T-helper 1 cell (primary cell): ENCODE measurements at regions not wholly inside any gene's neighbourhood (a gene's known extent, or its start where the extent isn't known, plus 50 kb on each side); places are given as distances from the start of the nearest gene placed in this dataset.
"Not testable (repeated sequence)": the region's sequence is repeated elsewhere in the genome, so short reads cannot be mapped to it uniquely, and the experiment has no call there.

ENCODE experiments used
- DNase-seq, 5 donors: peaks; one replicate each; pipeline ENCODE4 v3.0.0-alpha.2; 2012 to 2020

DNA sequence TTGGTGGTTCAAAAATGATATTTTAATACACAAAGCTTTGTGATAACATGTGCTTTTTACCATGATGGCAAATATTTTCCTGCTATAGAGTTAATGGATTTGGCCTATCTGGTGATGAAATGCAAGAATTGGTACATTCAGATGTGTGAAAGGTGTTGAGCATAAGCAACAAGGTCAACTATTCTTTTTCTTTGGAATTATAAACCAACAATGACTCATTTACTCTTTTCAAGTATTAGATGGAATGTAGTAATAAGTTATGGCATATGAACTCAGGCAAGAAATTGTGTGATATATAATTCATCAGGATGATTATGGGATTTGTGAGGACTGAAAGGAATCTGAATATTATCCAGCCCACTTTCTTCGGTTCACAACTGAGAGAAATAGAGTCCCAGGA is 471.4 kb downstream of the ETNK1 start:
- no peak for DNase-seq

DNA sequence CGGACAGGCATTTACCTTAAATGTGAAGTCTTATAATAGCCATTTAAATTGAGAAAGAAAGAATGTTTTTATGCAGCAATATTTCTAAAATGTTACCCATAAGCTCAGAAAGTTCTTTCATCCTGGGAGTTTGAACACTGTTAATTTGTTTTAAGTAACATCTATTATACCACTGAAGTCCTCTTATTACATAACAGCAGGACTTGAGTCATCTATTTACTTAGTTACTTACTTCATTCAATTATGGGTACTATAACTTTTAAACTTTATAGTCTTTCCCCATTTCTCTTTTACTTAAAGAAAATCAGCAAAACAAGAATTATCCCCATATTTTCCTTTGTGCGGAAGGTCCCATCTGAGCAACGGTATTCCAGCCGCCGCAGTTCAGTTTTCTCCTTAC is 473.1 kb downstream of the ETNK1 start:
- no peak for DNase-seq

DNA sequence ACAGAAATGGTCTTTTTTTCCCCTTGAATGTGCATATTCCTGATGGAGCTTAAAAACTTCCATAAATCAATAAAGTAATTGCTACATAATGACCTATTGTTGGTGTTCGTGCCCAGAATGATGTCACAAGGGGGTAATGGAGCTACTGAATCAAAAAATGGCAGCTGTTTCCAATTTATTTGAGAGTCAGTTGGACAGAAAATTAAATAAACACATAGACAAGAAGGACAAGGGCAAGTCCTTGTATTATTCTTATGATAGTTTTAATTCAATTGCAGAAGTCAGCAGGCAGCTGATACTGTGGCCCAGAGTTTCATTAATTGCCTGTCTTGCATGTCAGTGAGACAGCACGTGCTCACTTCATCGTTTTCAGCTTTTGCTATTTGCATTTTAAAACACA is 473.5 kb downstream of the ETNK1 start:
- DNase-seq, result no peak

DNA sequence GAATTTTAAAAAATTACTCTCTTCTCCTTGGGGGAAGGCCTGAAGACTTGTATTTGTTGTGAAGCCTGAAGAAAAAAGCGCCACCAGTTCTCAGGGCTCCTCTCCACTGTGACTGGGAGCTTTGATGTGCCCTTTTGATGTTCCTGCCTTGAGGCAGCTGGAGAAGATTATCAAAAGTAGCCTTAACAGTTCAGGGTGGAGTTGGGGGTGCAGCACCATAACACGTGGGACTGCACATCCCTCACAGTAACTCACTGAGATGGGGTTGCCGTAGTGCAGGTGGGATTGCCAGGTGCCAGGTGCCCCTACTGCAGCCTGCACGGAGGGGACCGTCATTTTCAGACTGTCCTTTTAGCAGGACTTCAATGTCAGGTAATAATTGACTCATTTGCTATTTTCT is 474.1 kb downstream of the ETNK1 start:
- no peak for DNase-seq

DNA sequence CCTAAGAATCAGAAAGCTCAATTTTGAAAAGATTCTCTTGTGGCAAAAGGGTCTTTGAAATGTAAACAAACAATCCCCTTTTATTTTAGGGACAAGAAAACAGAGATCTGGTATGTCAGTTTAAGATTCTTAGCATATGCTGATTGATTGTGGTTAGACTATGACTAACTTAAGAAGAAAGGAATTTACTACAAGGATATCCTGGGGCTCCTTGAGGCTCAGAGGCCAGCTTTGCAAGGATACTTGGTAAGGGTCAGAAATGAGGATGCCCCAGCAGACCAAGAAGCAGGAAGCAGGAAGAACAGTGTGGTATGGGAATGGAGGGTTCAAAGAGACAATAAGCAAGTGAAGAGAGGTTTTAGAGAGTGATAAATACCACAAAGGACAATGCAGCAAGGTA is 474.6 kb downstream of the ETNK1 start:
- DNase-seq, result no peak

DNA sequence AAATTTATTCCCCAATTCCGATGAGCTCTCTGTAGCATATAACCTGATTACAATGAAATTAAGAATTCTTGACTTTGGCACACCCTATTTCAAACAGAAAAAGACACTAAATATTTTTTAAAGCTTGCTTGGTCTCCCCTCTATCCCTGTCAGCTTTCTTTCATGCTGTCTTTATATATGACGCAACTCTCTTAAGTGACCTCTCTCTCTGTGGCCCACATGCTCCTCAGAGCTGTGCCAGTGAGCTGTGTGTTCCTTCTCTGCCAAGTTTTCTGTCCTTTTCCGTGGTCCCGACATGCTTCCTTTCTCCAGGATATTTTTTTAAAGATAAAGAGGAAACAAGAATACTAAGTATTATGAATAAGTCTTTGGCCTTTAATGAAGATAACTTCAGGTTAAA is 484.0 kb downstream of the ETNK1 start:
- DNase-seq, result no peak

DNA sequence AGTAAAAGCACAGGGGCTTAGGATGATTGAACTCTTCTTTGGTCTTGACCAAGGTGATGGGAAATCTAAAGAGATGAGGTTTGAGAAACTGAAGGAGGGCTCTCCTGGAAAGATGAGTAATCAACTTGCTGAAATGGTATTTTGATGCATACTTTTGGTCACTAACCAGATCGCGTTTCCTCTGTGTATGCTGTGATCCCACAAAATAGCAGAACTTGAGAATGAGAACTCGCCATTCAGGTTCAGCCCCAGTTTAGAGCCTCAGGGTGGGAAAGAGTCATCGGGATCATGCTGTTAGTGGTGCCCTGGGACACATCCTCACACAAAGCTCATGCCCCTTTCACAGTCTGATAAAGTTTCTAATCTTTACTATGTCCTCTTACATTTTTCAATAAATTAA is 488.8 kb downstream of the ETNK1 start:
- DNase-seq, result no peak

DNA sequence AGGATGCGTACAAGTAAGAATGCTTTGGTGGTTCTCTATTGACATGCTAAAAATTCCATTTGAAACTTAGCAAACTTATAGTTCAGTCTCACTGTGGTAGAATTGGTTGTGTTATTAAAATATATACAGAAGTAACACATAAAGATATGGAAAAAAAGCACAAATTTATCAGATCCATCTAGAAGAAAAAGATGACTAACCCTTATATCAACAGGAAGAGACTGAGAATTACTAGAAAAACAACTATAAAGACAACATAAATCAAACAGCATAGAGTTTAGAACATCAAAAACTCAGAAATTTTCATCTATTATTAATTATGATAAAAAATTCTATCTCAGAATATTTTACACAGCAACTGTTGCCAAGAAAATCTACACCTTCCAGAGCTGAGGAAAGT is 491.0 kb downstream of the ETNK1 start:
- no peak for DNase-seq

DNA sequence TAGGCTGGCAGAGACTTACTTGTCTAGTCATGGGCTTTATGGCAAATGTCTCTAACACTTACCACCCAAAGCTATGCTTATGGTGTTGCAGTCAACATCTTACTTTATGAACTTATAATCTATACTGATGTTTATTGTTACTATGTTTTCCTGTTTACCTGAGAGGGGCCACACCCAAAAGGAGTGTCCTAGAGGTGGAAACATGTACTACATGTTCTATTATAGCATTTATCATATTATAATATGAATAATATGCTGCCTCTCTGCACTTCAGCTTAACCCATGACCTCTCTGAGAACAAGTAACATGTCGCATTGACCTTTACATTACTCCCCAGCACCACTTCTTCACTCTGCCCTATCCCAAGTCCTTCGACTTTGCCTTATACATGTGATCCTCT is 501.8 kb downstream of the ETNK1 start:
- no peak for DNase-seq

DNA sequence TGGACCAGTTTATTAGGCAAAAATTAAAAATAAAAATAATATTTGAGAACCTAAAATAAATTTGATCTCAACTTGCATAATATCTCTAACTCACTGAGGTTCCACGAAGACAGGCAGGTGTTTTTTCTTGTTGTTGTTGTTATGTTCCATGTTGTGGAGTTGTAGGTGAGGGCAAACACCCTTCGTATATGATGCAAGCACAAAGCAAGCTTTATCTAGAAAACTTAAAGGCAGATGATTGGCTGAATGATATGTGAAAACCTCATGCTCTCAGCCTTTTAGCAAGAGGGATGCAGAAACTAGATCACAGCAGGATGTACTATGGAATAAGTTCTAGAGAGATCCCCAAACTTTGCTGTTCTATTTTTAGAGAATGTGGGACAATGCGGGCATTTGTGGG is 502.7 kb downstream of the ETNK1 start:
- DNase-seq, result no peak

DNA sequence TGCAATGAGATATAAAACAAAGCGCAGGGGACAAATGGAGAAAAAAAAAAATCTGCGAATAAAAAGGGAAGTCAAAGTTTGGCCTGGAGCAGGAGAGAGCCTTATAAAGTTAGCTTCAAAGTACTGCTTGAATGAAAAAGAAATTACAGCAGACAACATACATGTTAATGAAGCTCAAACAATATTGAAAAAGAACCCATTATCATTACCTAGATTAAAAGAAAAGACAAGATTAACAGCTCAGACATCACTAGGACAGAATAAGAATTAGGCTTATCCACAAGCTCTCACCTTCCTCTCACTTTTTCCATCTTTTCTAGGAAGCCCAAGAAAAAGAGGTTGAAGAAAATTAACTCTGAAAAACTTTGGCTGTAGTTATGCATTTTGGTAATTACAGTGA is 503.5 kb downstream of the ETNK1 start:
- no peak for DNase-seq

DNA sequence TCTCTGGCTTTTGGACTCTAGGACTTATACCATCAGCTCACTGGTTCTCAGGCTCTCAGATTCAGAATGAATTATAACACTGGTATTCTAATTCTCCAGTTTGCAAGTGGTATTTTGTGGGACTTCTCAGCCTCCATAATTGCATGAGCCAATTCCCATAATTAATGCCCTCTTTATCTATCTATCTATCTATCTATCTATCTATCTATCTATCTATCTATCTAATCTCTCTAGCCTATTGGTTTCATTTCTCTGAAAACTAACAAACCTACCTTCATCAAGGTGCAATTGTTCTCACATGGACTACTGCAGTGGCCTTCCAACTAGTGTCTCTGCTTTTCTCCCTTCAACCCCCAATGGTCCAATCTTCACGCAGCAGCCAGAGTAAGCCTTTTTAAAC is 507.4 kb downstream of the ETNK1 start:
- no peak for DNase-seq

DNA sequence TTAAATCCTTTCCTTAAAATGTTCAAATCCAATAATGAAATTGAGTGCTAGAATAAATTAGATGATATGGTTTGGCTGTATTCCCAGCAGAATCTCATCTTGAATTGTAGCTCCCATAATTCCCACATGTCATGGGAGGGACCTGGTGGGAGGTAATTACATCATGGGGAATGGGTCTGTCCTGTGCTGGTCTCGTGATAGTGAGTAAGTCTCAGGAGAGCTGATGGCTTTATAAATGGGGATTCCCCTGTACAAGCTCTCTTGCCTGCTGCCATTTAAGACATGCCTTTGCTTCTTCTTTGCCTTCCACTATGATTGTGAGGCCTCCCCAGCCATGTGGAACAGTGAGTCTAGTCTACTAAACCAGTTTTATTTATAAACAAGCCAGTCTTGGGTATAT is 508.5 kb downstream of the ETNK1 start:
- no peak for DNase-seq

DNA sequence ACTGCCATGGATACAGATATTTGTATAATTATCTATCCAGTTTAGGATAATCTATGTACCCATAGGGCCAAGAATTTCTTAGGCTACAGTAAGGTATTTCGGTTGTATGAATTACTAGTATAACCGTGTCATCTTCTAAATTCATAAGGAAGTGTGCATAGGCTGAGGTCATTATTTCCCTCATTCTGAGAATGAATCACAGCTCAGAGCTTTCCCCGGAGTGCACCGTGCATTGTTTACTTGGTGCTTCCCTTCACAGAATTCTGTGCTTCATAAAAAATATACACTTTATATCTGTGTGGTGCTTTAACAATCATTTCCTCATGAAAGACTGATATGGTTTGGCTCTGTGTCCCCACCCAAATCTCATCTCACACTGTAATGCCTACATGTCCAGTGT is 514.1 kb downstream of the ETNK1 start:
- DNase-seq, result no peak

DNA sequence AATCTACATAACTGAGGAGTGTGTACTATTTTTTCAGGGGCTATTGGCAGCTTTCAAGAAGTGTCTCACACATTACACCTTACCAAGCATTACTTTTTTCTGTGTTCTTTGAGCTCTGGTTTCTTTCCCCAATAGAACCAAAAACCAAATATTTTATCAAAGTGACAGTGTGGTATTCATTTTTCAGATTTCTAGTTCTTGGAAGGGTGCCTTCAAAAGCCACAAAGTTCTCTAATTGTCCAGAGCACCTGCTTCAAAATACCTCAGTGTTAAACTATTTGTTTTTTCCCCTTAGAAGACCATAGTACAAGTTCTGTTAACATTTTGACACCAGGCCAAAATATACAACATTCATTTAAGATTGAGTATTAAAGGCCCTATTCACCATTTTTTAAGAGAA is 515.7 kb downstream of the ETNK1 start:
- no peak for DNase-seq

DNA sequence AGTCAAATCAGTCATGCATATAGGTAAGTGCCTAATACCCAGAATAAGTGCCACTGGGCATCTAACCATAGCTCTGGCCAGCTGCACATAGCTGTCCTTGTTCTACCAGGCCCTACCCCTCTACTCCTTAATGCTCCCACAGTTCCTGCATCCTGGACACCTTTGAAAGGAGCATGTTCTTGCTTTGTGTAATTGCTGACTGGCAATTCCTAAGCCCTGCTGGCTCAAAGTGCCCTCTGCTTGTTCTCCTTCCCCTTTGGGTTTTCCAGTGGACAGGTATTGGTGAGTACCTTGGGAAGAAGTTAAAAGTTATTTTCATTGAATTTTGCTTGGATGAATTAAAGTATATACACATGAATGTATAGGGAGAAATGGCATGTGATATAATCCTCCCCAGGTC is 516.4 kb downstream of the ETNK1 start:
- no peak for DNase-seq

DNA sequence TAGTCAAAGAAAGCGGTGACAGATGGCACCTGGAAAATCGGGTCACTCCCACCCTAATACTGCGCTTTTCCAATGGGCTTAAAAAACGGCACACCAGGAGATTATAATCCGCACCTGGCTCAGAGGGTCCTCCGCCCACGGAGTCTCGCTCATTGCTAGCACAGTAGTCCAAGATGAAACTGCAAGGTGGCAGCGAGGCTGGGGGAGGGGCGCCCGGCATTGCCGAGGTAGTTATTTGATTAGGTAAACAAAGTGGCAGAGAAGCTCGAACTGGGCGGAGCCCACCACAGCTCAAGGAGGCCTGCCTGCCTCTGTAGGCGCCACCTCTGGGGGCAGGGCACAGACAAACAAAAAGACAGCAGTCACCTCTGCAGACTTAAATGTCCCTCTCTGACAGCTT is 521.1 kb downstream of the ETNK1 start:
- not testable (repeated sequence) for DNase-seq

DNA sequence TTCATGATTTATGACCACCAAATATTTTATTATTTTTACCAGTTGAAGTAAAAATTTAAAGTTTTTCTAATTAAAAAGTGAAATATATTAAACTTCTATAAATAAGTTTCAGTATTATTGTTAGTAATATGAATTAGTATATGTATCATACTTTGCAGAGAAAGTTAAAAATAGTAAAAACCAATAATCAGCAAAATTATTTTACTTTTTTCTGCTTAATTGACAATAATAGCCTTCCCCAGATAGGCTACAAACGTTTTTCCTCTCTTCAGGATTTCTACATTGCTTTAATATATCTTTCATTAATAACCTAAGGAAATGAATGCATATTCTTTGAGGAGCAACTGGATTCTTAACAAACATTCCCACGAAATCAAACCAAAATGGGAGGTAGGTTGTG is 543.5 kb downstream of the ETNK1 start:
- no peak for DNase-seq

DNA sequence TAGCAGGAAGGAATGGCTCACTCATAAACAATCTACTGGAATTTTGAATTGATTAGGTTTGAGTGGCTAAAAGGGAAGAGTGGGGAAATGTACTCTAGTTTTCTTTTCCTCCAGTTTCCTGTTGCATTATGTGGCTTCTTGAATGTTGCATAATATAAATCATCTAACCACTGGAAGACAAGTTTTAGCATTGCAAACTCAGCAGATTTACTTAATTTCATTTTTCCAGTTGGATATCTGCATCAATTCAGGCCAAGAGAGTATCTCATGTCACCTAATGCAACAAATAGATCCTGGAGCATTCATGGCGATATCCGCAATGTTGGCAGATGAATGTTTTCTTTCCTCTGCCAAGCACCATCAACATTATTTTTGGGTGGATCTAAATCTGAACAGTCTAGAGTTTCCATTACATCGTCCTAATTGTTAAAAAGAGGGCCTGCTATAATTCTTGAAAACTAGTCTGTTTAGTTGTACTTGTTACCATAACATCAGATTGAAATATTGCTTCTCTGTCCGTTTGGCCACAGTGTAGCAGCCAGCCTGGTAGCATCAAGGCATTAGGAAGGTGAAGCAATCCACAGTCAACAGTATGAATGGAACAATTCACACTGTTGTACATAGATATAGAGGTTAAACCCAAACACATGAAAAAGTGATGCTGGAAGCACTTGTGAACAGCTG is 544.2 kb downstream of the ETNK1 start:
- no peak for DNase-seq

DNA sequence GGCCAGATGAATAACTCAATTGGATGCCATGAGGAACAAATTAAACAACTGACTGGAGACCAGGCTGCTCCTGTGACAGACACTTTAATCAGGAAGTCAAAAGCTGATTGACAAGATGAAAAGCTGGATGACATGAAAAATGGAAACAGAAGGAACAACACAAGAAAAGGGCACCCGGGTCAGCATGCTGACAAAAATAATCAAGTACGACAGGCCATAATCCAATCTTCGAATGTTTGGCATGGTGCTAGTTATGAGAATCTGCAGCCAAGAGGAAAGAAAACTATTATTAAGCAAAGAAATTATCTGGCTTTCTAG is 544.7 kb downstream of the ETNK1 start:
- DNase-seq, result no peak

DNA sequence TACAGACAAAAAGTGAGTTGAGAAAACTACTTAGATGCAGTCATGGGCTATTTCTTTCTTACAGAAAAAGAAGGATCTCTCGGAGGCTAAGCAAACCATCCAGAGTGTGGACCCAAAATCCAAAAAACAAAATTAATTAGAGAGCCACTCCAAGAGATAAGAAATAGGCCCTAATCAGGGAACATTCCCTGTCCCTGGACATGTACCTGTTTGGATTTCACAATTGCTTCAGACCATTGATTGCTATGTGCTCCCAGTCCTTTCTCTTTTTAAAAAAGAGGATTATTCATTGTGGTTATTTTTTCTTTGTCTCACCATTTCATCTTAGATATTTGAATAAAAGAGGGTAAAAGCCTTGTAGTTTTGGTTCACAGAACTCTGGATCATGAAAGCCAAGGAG is 549.9 kb downstream of the ETNK1 start:
- DNase-seq, result no peak

DNA sequence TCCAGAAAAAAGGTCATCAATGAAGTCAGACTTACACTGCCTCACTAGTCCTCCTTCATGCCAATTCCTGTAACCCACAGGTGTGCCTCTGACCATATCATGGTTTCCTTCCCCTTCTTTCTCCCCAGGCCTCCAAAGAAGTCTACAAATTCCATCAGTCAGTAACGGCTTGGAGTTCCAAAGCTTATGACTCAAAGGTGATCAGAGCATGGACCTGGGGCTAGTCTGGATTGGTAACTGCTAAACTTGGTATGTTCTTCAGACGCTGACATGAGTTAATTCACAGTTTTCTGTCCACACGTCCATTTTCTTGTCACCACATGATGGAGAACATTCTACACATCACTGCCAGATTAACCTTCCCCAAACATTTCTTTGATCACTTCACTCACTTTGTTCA is 560.4 kb downstream of the ETNK1 start:
- DNase-seq, result no peak

DNA sequence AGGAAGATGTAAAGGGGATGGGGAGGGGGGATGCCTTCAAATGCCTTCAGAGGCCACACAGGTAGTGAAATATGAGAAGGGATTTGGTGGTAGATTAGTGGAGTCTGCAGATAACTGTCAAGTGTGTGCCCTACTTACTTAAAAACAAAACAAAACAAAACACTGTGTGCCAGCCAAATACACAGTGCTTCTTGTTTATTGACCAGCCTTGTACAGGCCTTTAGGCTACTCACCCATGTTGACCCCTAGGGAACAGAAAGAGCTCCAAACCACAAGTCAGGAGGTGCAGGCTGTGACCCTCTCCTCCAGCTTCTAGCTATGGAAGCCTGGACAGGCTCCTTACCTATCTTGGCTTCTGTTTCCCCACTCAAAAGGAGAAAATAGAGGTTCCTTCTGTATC is 562.0 kb downstream of the ETNK1 start:
- DNase-seq, result no peak

DNA sequence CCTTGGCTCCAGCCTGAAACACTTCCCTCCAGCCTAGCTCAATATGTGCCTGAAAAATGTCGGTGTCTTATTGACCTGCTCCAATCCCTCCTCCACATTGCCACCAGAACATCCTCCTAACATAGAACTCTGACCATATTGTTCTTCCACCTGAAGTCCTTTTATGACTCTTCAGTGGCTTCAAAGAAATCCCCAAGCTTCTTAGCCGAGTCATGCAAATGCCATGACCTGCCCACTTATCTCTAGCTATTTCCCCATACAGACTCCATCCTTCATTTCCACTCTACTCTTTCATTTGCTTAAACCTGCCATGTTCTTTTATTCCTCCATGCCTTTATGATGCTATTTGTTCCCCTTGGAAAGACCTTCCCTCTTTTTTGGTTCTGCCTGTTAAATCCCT is 568.6 kb downstream of the ETNK1 start:
- no peak for DNase-seq

DNA sequence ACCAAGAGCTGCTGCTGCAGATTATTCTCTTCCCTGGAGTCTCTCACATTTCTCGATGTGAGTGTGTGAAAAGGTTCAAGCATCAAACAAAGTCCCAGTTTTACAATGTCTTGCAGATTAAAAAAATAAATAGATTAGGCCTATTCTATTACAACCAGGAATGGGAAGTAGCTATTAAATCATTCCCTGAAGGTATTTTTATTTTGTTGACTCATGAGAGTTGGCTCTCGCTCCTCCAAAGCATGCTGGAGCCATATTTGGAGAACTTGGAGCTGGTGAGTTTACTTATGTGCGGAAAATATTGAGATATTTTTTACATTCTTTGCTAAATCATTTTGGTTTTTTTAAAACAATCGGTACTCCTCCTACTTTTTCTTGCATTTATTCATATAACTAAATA is 572.3 kb downstream of the ETNK1 start:
- DNase-seq, result no peak

DNA sequence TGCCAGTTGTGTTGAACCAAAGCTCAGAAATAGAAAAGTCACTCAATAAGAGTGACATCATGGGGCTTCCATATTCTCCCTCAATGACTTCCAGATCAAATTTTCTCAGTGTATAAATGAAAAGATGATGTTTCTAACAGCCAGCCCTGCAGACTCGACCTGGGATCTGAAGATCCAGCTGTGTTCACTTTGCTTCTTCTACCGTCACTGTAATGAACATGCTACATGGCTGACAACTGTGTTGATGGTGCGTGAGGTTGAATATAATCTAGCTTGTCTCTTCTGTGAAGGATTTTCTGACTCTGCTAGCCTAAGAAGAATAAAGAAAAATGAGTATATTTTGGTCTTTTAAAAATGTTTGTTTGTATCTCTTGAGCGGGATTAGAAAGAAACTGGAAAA is 577.8 kb downstream of the ETNK1 start:
- no peak for DNase-seq
